HPDE6-E6E7 (cell line): ENCODE measurements at regions not wholly inside any gene's neighbourhood (a gene's known extent, or its start where the extent isn't known, plus 50 kb on each side); places are given as distances from the start of the nearest gene placed in this dataset.
"Not testable (repeated sequence)": the region's sequence is repeated elsewhere in the genome, so short reads cannot be mapped to it uniquely, and the experiment has no call there.

Experiments
- DNase-seq: peaks from one replicate; pipeline ENCODE4 v3.0.0; 2011; ENCODE audit warnings: missing footprints; ENCODE audit errors: extremely low spot score

- DNase-seq, result no peak
Measured at GRCh38 chr3:5750091-5750490, 562.6 kb downstream of the EDEM1 start.

GRCh38 chr3:5750874-5751640 lies 563.5 kb downstream of the EDEM1 start:
- DNase-seq, result no peak

DNA sequence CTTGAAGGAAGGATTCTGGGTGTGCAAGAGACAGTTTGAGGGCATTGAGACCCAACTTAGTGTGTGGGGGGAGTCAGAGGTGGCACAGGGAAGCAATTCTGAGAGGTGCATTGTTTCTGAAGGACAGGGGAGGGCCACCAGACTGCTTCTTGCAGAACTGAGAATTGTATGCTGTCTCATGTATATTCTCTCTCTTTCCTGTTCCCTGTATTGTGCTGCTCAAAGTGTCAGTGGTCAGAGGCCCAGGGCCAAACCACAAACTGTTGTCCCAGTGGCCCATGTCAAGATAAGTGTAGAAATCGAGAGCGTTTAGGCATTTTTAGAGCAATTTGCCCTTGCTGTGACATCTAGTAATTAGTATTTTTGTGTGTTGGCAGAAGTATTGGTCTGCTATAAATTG lies 567.1 kb downstream of the EDEM1 start:
- no peak for DNase-seq

GRCh38 chr3:5756443-5756842 lies 568.9 kb downstream of the EDEM1 start:
- no peak for DNase-seq

DNA sequence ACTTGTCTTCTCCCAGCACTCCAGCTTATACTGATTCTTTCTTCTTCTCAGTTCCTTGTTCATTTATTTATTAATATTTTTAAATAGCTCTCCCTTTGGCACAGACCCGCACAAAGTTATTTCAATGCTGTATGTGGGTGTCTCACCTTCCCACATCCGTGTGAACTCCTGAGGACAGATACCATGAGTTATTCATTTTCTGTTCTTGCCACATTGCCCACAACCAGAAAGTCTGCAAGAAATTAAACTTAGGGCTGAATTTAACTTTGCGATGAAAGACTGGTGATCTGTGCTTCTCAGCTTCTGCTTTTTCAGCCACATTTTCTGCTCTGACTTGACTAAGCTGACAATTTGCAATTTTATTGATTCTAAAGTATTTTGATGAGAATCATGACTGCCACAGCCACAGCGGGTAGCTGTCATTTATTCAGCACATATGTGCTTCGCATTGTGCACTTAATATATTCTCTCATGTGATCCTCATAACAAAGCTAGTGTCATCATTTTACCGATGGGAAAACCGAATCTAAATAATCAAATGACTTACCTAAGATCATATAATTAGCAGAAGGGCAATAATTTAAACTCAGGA lies 569.8 kb downstream of the EDEM1 start:
- DNase-seq, result no peak

GRCh38 chr3:5758699-5759098 lies 571.2 kb downstream of the EDEM1 start:
- no peak for DNase-seq

DNA sequence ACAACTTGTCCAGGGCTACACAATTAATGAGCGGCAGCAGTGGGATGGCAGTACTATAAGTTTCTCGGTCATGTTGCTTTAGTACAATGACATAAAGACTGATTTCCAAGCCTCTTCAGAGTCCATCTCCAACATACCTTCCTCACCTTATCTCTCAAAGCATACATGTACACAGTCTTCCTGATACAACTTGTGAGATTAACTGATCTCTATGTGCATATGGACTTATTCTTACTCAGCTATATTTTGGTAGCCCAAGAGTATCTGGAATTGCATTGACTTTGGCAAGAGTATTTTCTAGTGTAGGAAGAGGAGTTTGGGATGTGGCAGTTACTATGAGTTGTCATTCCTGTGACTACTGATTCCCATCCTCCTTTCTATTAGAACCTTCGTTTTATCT lies 575.0 kb downstream of the EDEM1 start:
- no peak for DNase-seq

DNA sequence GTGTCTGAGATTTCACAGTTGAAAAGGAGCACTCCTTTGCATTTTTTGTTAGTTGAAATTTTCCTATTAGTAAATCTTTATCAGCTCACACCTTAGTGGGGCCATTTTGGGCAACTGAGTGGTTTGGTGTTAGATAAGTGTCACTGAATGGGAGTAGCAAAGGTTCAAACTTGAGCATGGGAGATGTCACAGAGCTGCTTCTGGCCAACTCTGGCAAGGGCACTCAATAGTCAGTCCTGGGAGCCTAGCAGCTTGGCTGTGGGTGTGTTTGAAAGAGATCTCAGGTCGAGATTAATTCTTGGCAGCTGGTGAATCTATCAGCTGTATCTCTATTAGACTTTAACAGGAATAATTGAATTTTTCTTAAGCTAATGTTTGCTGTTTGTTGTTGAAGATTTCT lies 579.3 kb downstream of the EDEM1 start:
- DNase-seq, result no peak

DNA sequence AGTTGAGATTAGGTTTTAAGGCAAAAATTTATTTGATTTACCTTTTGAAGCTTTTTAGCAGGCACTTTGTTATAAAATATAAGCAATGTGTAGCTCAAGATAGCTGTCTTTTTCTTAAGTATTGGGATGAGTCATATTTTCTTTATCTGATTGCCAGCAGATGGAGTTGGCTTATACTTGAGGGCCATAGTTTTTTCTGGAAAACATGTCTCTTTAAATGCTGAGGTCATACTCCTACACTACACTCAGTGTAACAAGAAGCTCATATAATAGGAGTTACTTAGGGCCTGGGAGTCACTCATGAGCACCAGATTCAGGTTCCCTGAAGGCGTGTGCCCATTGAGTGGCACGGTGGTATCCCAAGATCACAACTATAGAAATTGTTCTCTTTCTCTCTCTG lies 579.8 kb downstream of the EDEM1 start:
- DNase-seq, result no peak

- DNase-seq, result no peak
Measured at GRCh38 chr3:5768281-5768945, 580.9 kb downstream of the EDEM1 start.

- no peak for DNase-seq
Measured at GRCh38 chr3:5769825-5770224, 582.3 kb downstream of the EDEM1 start.

DNA sequence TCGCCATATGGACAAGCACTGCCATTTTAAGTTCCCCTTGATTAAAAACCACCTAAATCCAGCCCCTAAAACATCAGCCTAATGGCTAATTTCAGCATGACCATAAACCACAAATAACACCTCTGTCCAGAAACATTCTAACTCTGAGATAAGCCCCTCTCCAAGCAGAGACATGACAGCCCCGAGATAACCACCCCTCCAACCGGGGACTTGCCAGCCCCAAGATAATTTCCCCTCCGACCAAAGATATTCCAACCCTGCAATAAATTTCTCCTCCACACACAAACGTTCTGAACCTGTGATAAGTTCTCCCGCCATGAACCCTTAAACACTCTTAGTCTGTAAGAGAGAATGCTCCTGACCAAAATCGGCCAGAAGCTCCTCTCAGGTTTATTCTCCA lies 586.8 kb downstream of the EDEM1 start:
- no peak for DNase-seq

DNA sequence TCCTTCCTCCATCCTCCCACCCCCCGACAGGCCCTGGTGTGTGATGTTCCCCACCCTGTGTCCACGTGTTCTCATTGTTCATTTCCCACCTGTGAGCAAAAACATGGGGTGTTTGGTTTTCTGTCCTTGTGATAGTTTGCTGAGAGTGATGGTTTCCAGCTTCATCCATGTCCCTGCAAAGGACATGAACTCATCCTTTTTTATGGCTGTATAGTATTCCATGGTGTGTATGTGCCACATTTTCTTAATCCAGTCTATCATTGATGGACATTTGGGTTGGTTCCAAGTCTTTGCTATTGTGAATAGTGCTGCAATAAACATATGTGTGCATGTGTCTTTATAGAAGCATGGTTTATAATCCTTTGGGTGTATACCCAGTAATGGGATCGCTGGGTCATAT lies 587.6 kb downstream of the EDEM1 start:
- not testable (repeated sequence) for DNase-seq

- DNase-seq, result no peak
Measured at GRCh38 chr3:5784690-5785089, 597.2 kb downstream of the EDEM1 start.

DNA sequence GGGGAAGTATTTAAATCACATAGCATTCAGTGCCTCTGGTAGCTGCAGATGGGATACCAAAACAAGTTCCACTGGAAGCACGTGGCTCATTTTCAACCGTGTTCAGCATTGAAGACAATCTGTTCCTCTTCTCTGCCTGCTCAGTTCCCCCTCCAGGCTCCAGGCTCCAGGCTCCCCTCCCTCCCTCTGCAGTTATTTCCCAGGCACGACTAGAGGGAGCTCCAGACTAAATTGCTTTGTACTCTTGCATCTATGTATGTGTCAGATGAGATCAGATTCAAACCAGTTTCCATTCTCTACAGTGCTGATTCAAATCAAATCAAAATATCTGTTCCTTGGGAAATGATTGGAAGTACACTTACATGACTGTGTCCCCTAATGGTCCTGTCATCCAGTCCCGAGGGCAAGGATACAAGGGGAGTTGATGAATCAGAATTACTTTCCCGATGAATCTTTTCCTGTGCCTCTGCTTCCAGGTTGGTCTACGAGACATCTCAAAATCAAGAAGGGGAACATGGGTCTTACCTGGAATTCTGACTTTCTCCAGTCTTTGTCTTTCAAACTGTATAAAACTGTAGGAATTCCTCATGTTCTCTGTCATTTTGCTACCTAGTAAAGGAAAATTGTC lies 600.5 kb downstream of the EDEM1 start:
- no peak for DNase-seq

GRCh38 chr3:5788496-5788895 lies 601.0 kb downstream of the EDEM1 start:
- DNase-seq, result no peak

DNA sequence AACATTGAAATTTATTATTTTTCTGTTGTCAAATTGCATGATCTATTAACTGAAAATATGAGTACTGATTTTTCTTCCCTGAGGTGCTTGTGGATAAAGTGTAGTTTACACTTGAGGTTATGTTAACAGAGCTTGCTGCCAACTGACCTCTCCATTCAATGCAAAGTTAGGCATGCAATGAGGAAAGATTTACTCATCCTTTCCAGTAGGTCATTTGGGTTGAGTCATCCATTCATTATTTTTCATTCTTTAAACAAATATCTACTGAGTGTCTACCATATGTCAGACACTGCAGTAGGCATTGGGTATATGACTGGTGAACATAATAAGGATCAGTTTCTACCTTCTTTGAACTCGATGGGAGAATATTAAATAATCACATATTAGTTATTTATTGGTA lies 604.1 kb downstream of the EDEM1 start:
- no peak for DNase-seq

DNA sequence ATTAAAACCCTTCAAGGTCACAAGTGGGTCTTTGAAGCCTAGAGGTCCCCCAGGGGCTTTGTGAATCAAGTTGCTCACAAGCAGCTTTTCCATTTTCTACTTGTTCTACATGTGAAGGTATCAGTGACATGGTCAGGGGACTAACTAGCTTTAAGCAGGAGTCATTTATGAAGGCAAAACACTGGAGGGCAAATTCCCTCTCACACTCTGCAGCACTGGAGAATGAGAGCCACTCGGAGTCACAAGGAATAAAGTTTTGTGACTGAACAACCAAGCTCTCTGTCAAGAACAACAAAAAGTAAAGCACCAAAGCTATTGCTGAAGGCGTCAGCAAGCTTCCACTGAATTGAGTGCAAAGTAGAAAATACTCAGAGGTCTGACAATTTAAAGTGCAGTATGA lies 609.0 kb downstream of the EDEM1 start:
- DNase-seq, result no peak

- DNase-seq, result no peak
Measured at GRCh38 chr3:5798809-5799208, 611.3 kb downstream of the EDEM1 start.

DNA sequence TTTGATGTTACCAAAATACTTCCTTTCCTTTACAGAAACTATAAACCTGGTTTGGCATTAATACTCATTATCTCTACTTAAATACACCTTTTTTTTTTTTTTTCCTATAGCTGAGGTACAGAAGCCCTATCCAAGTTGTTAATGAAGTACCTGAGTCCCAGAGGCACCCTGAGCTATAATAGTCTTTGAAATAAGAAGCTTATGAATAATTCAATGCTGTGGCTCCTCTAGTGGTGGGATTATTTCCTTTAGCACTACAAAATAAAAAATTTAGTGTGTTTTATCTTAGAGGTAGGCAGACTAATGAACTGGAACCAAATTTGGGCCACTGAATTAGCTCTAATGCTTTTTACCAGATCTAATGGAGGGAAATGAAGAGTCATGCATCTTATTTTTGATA lies 611.9 kb downstream of the EDEM1 start:
- DNase-seq, result no peak

DNA sequence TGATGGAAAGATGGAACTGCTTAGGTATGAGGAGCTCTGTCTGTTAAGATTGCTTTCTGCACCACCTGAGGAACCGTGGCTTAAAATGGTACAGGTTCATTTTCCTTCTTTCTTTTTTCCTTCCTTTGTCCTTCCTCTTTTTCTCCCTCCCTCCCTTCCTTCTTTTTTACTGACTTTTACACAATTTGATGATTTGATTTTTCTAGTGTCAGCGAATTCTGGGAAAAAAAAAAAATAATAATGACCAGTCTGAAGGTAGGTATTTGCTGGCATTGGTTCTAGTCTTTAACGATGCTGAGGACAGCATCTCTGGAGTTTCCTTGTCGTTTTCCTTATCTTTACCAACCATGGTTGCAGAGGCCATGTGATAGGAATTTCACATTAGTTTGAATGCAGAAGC lies 613.5 kb downstream of the EDEM1 start:
- no peak for DNase-seq

GRCh38 chr3:5806192-5806591 lies 618.7 kb downstream of the EDEM1 start:
- no peak for DNase-seq
